GM18511 (cell line): ENCODE measurements at regions not wholly inside any gene's neighbourhood (a gene's known extent, or its start where the extent isn't known, plus 50 kb on each side); places are given as distances from the start of the nearest gene placed in this dataset.
"Not testable (repeated sequence)": the region's sequence is repeated elsewhere in the genome, so short reads cannot be mapped to it uniquely, and the experiment has no call there.

Experiments
- ATAC-seq: cut with Tn5 transposase; IDR thresholded peaks from one replicate; pipeline ENCODE4 v1.9.1; 2021; ENCODE audit warnings: mild to moderate bottlenecking, moderate library complexity; ENCODE audit not compliant: unreplicated experiment

GRCh38 chr19:28701491-28701890 is 511.5 kb downstream of the UQCRFS1 start:
- ATAC-seq = no peak

- no peak for ATAC-seq
Measured at GRCh38 chr19:28700176-28700575, 512.8 kb downstream of the UQCRFS1 start.

DNA sequence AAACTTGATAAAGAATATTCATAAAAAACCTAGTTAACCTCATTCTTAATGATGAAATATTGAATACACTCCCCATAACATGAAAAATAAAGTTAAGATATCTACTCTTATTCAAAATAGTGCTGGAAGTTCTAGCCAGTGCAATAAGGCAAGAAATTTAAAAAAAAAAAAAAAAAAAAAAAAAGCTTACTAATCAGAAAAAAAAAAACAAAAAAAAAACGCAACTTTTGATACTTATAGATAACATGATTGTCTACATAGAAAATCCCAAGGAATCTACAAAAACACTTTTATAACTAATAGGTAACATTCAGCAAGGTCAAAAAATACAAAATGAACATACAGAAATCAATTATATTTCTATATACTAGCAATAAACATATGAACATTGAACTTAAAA is 515.6 kb downstream of the UQCRFS1 start:
- ATAC-seq = no peak

DNA sequence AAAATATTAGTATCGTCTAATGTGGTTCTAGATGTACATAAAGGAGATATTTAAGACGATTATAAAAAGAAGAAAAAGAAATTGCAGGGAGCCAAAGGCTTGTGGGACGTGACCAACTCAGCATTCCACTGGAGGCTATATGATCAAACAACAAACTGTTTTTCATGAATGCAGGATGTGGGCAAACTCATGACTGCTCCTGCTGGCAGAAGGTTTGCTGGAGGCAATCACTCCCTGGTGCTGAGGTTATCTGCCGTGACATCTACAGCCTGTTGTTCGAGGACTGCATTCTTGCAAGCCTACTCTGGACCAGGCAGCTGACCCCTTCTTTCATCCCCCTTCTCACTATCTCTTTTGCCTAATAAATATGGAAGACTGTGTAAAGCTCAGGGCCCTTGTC is 518.1 kb downstream of the UQCRFS1 start:
- ATAC-seq = no peak

GRCh38 chr19:28691683-28692082 is 521.3 kb downstream of the UQCRFS1 start:
- no peak for ATAC-seq

- ATAC-seq = not testable (repeated sequence)
Measured at GRCh38 chr19:28689464-28689863, 523.5 kb downstream of the UQCRFS1 start.

GRCh38 chr19:28687296-28687695 is 525.7 kb downstream of the UQCRFS1 start:
- ATAC-seq = no peak

- ATAC-seq = no peak
Measured at GRCh38 chr19:28686756-28687155, 526.2 kb downstream of the UQCRFS1 start.

DNA sequence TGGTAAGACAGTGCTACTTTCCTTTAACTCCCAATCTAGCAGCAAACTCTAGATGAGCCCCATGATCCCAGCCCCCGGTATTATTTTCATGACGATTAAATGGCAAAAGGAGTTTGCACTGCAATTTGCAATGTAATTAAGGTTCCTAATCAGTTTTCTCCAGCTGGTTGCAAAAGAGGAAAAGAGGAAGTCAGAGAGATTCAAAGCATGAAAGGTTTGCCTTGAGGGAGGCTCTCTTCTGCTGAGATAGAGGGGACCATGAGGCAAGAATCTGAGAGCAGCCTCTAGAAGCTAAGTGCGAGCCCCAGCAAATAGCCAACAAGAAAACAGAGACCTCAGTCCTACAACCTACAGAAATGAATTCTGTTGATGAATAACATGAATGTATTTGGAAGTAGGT is 527.1 kb downstream of the UQCRFS1 start:
- no peak for ATAC-seq

DNA sequence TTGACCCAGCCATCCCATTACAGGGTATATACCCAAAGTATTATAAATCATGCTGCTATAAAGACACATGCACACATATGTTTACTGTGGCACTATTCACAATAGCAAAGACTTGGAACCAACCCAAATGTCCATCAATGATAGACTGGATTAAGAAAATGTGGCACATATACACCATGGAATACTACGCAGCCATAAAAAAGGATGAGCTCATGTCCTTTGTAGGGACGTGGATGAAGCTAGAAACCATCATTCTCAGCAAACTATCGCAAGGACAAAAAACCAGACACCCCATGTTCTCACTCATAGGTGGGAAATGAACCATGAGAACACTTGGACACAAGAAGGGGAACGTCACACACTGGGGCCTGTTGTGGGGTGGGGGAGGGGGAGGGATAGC is 527.9 kb downstream of the UQCRFS1 start:
- ATAC-seq = not testable (repeated sequence)

- no peak for ATAC-seq
Measured at GRCh38 chr19:28680111-28680510, 532.8 kb downstream of the UQCRFS1 start.

GRCh38 chr19:28670836-28671235 is 542.1 kb downstream of the UQCRFS1 start:
- ATAC-seq = no peak

GRCh38 chr19:28669804-28670203 is 543.1 kb downstream of the UQCRFS1 start:
- no peak for ATAC-seq

DNA sequence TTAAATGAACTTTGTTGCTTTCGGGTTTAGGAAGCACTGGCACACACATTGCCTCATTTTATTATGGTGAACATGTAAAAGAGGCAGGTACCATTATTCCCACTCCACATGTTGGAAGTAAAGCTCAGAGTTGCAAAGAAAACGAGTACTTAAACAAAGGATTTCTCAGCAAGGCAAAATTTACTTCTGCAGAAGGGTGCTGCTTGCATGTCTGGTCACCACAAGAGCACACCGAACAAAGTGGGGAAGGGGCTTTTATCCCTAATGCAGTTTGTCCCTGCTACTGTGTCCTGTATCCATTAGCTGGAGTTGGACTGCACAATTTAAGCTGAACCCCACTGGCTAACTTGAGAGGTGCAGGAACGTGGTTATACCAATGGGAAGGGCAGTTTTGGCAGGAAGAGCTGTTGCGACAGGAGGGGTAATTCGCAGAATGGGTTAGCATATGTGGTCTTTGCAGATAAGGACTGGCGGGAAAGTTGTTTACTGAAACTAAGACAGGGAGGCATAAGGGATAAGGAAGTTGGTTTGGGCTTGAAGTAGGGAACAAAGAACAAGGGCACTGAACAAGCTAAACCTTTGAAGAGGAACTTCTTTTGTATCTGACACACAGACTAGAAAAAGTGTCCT is 545.5 kb downstream of the UQCRFS1 start:
- no peak for ATAC-seq

DNA sequence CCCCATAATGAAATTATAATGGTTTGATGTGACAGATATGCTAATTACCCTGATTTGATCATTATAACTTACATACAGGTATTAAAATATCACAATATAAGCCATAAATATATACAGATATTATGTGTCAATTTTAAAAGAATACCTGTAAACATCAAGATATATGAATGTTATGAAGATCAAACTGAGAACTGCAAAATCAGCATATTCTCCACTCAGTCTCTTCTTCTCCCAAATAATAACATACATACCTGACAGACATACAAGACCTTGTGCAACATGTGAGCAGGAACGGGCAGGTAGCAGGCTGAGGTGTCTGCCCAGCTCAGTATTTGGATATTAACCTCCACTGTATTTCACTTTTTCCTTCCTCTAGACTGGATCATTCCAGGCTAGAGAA is 547.2 kb downstream of the UQCRFS1 start:
- no peak for ATAC-seq

GRCh38 chr19:28656644-28657043 is 556.3 kb downstream of the UQCRFS1 start:
- ATAC-seq = no peak

DNA sequence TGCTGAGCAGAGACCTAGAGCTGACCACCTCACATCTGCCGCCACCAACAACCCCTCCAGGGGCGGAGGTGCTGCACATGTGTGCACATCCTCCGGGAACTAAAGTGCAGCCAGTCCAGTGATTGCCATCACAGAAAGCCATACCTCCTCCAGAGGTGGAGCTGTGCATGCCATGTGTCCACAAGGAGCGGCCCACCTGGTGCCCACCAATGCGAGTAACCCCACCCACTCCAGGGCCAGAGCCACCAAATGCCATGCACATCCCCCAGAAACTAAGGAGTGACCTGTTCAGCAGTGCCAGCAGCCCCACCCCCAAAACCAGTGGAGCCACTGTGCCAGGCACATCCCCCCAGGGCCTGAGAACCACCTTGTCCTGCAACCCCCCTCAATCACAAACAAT is 557.9 kb downstream of the UQCRFS1 start:
- no peak for ATAC-seq

DNA sequence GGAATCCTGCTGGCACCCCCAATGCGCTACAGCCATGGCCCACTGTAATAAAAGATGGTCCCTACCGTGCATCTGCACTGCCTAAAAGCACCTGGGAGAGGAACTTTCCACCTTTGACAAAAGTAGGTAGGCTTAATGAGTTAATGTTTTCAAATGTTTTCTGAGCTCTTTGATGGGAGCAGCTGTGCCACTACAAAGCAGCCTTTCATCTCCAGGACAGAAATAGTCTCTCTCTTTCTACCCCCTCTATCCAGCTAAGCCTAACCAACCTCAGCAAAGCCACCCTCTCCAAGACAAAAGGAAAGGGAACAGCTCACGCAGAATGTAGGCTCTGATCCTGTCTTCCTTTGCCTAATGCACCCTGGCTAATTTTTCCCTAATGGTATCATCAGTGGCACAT is 560.2 kb downstream of the UQCRFS1 start:
- no peak for ATAC-seq

GRCh38 chr19:28646629-28647028 is 566.3 kb downstream of the UQCRFS1 start:
- ATAC-seq = no peak

DNA sequence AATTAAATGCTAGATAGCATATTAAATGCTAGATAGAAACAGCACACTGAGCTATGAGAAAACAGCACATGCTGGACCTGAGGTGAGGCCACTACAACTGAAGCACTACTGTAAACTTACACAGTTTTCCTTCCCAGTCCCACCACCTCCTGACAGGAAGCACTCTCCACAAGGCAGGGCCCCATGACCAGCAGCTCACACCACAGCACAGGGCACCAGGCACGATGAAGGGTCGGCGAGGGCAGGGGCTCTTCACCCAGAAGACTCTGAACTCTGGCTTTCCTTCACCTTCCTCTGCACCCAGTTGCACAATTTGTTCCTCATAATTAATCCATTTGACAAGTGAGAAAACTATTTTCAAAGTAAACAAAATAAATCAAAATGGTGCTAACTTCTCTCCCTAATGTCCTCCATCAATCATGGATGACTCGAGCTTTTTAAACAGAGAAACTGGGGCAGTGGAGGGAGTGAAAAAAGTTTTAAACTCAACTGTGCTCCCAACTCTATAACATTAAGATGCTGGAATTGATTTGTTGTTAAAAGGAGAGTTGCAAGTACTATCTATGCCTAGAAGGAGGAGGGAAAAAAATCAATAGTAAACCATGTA is 568.7 kb downstream of the UQCRFS1 start:
- no peak for ATAC-seq

DNA sequence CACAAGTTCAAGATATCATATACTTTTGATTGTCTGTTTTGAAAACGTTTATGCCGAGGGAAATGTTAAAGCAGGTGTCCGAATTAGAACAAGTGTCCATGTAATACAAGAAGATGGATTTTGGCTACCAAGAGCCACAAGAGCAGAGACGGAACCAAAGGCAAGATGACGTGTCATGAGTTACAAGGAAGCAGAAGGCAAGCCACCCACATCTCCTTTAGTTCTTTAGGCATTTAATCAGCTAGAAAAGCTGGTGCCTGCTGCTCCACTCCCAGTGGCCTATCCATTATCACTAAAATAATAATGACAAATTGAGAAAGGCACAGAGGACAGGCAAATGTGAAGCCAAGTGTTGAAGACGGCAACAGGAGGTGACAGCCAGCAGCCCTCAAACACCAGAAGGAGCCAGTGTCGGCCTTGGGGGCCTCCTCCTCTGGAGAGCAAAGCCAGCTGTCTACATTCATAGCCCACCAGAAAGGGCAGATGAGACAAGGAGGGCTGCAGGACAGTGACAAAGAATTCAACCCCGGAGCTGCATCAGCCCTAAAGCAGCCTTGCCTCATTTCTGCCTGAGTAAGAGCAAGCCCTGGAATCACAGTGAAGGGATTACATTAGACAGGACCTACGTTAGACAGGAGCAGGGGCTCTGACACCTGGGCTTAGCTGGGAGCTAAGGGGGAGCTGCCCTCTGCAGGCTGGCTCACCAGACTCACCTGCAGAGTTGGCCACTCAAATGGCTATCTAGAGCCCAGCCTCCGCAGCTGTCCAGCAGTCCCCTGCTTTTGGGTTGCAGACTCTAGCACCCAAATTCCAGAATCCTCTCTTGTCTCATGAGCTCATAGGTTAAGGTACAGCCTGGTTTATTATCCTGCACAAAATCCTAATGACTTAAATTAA is 569.9 kb downstream of the UQCRFS1 start:
- ATAC-seq = no peak

- no peak for ATAC-seq
Measured at GRCh38 chr19:28641395-28641794, 571.6 kb downstream of the UQCRFS1 start.
